Keratinocyte (primary cell): ENCODE measurements at regions not wholly inside any gene's neighbourhood (a gene's known extent, or its start where the extent isn't known, plus 50 kb on each side); places are given as distances from the start of the nearest gene placed in this dataset.

Source experiments
- DNase-seq: peaks from one replicate; pipeline ENCODE4 v3.0.0-alpha.2; 2011; ENCODE audit warnings: low read depth, missing footprints, low spot score
- FAIRE-seq: peaks from 2 replicates; lab custom pipeline; 2011; peaks lifted over from hg19 to GRCh38; lab: Jason Lieb, UNC
- H2AFZ ChIP-seq: 2 replicates; pipeline ENCODE4 v1.6.0; 2012; ENCODE audit warnings: low read length, control low read depth, inconsistent platforms; ENCODE audit not compliant: control insufficient read depth
- H3K27ac ChIP-seq: 2 replicates; pipeline ENCODE4 v1.5.1; 2011; ENCODE audit warnings: low read length; ENCODE audit not compliant: control insufficient read depth, insufficient read depth
- H3K27me3 ChIP-seq: 3 replicates; pipeline ENCODE4 v1.6.0; 2011; ENCODE audit warnings: low read length; ENCODE audit not compliant: control insufficient read depth, insufficient read depth; ENCODE audit errors: extremely low read depth
- H3K36me3 ChIP-seq, 2 experiments: 2 replicates in 1 of 2; 3 replicates in 1 of 2; pipeline ENCODE4 v1.5.1; 2011; ENCODE audit warnings: low read length in 2 of 2, mild to moderate bottlenecking in 1 of 2; ENCODE audit not compliant: control insufficient read depth in 2 of 2, insufficient read depth in 2 of 2; ENCODE audit errors: extremely low read depth in 1 of 2
- H3K4me1 ChIP-seq: 3 replicates; pipeline ENCODE4 v1.5.1; 2011; ENCODE audit warnings: low read length; ENCODE audit not compliant: control insufficient read depth, insufficient read depth; ENCODE audit errors: extremely low read depth
- H3K4me2 ChIP-seq: 3 replicates; pipeline ENCODE4 v1.6.0; 2011; ENCODE audit warnings: low read depth, low read length; ENCODE audit not compliant: control insufficient read depth, insufficient read depth; ENCODE audit errors: extremely low read depth
- H3K4me3 ChIP-seq, 3 experiments: fragments of 200-600 bp in 1 of 3; sonication (generic) in 1 of 3; 2 replicates in 2 of 3; 3 replicates in 1 of 3; pipeline ENCODE4 v1.5.1; 2011 to 2016; ENCODE audit warnings: low read length in 3 of 3, mild to moderate bottlenecking in 3 of 3, control low read depth in 2 of 3, inconsistent platforms in 1 of 3, low read depth in 1 of 3, mixed read lengths in 1 of 3, mixed run types in 1 of 3, moderate library complexity in 1 of 3; ENCODE audit not compliant: control insufficient read depth in 2 of 3, insufficient read depth in 2 of 3; ENCODE audit errors: extremely low read depth in 1 of 3
- H3K79me2 ChIP-seq: 2 replicates; pipeline ENCODE4 v1.6.0; 2012; ENCODE audit warnings: low read length; ENCODE audit not compliant: control insufficient read depth, insufficient read depth
- H3K9ac ChIP-seq: 3 replicates; pipeline ENCODE4 v1.6.0; 2011; ENCODE audit warnings: low read length; ENCODE audit not compliant: control insufficient read depth, insufficient read depth; ENCODE audit errors: extremely low read depth
- H3K9me1 ChIP-seq: 3 replicates; pipeline ENCODE4 v1.6.0; 2011; ENCODE audit warnings: low read length; ENCODE audit not compliant: control insufficient read depth, insufficient read depth; ENCODE audit errors: extremely low read depth
- H3K9me3 ChIP-seq: 2 replicates; pipeline ENCODE4 v1.5.1; 2012; ENCODE audit warnings: low read depth, low read length; ENCODE audit not compliant: control insufficient read depth
- H4K20me1 ChIP-seq: 3 replicates; pipeline ENCODE4 v1.6.0; 2011; ENCODE audit warnings: low read length; ENCODE audit not compliant: control insufficient read depth, insufficient read depth; ENCODE audit errors: extremely low read depth
- CTCF ChIP-seq, 3 experiments: IDR thresholded peaks in 1 of 3; conservative IDR thresholded peaks in 1 of 3; optimal IDR thresholded peaks in 1 of 3; 2 replicates in 2 of 3; 3 replicates in 1 of 3; pipeline versions ENCODE3 to v1.5.1; 2011; ENCODE audit warnings: low read length in 3 of 3, mild to moderate bottlenecking in 3 of 3, moderate library complexity in 2 of 3, control low read depth in 1 of 3, inconsistent platforms in 1 of 3; ENCODE audit not compliant: insufficient read depth in 2 of 3; ENCODE audit errors: extremely low read depth in 1 of 3
- EZH2 ChIP-seq: IDR thresholded peaks from one replicate; pipeline ENCODE4 v1.6.1; 2012; ENCODE audit warnings: inconsistent platforms, mild to moderate bottlenecking, low read length, moderate library complexity
- dilution Hi-C: fragments of 300-500 bp; cut with MboI; formaldehyde crosslinking; loops from one replicate; pipeline ENCODE4 v1.7.0; 2020; ENCODE audit warnings: low sequenced_read_pairs; ENCODE audit not compliant: extremely low pct_ligation_motif_present

DNA sequence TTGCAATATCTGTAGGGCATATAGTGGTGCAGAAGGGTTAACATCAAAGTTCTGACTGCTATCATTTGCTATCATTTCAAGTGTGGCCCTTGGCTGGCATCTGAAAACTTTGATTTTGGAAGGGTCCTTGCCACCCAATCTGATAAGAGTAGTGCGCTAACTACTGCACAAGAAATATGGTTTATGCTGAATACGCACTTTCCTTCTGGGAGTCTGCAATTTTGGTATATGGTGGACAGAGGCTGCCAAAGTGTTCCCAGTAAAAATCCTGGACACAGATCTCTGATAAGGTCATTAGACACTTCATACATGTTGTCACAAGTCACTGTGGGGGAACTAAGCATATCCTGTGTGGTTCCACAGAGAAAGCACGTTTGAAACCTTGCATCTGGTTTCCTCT is 461.6 kb upstream of the CDH11 start:
- H3K27ac ChIP-seq = no peak overlapping the region
- H3K4me3 ChIP-seq = no peak overlapping the region
- H2AFZ ChIP-seq = no peak overlapping the region
- H3K9ac ChIP-seq = no peak overlapping the region
- H3K4me2 ChIP-seq = no peak overlapping the region
- no peaks in the 10 kb centered on the region for H3K27me3 ChIP-seq
- TF ChIP-seq EZH2 = no peak
- no peak for TF ChIP-seq CTCF (optimal IDR thresholded peaks at IDR 0.05 in 1 of 3, IDR thresholded peaks at IDR 0.05 in 1 of 3, conservative IDR thresholded peaks at IDR 0.05 in 1 of 3; ENCODE audit: extremely low read depth in 1 of 3, insufficient read depth in 2 of 3, low read length in 3 of 3)
- FAIRE-seq = no peak
- H3K9me1 ChIP-seq = no peaks in the 10 kb centered on the region
- H3K36me3 ChIP-seq = no peaks in the 10 kb centered on the region
- no peaks in the 10 kb centered on the region for H4K20me1 ChIP-seq
- no peaks in the 10 kb centered on the region for H3K79me2 ChIP-seq
- no peaks in the 10 kb centered on the region for H3K9me3 ChIP-seq
- DNase-seq = no peak
- no peaks in the 10 kb centered on the region for H3K4me1 ChIP-seq
- dilution Hi-C loops = no loop called here

DNA sequence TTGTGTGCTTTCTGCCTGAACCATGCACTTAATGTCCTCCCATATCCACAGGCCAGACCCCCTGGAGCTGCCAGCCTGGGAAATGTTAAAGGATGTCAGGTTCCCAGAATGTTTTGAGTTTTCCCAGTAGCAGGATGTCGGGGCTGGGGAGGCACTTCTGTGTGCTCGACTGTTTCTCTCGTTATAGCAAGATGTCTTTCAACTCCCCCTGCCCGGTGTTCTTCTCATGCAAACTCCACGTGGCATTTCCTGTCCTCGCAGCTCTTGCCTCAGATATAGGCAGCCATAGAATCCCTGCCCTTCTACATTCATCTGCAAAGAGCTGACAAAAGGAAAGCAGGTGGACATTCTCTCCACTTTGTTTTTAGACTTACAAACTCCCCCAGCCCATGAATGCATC is 457.2 kb upstream of the CDH11 start:
- H3K27me3 ChIP-seq = no peaks in the 10 kb centered on the region
- H3K9me1 ChIP-seq = no peaks in the 10 kb centered on the region
- TF ChIP-seq CTCF (optimal IDR thresholded peaks at IDR 0.05 in 1 of 3, IDR thresholded peaks at IDR 0.05 in 1 of 3, conservative IDR thresholded peaks at IDR 0.05 in 1 of 3; ENCODE audit: extremely low read depth in 1 of 3, insufficient read depth in 2 of 3, low read length in 3 of 3) (no peak), EZH2 (no peak)
- FAIRE-seq = no peak
- H3K79me2 ChIP-seq = no peaks in the 10 kb centered on the region
- H3K4me2 ChIP-seq = no peak overlapping the region
- H3K36me3 ChIP-seq = no peaks in the 10 kb centered on the region
- no peak overlapping the region for H3K4me3 ChIP-seq
- dilution Hi-C loops = no loop called here
- H2AFZ ChIP-seq = no peak overlapping the region
- no peak overlapping the region for H3K9ac ChIP-seq
- no peaks in the 10 kb centered on the region for H3K9me3 ChIP-seq
- no peak for DNase-seq
- H3K27ac ChIP-seq = no peak overlapping the region
- no peaks in the 10 kb centered on the region for H4K20me1 ChIP-seq
- no peaks in the 10 kb centered on the region for H3K4me1 ChIP-seq
